HG02759 (cell line): ENCODE measurements at regions not wholly inside any gene's neighbourhood (a gene's known extent, or its start where the extent isn't known, plus 50 kb on each side); places are given as distances from the start of the nearest gene placed in this dataset.

Experiments used
- ATAC-seq: cut with Tn5 transposase; IDR thresholded peaks from one replicate; pipeline ENCODE4 v1.9.1; 2021; ENCODE audit warnings: mild to moderate bottlenecking, moderate library complexity; ENCODE audit not compliant: unreplicated experiment

- no peak for ATAC-seq
Measured at GRCh38 chr9:87275047-87275725, 222.5 kb upstream of the DAPK1 start.

- no peak for ATAC-seq
Measured at GRCh38 chr9:87276327-87276841, 221.3 kb upstream of the DAPK1 start.

- no peak for ATAC-seq
Measured at GRCh38 chr9:87276851-87277261, 220.8 kb upstream of the DAPK1 start.

- ATAC-seq = no peak
Measured at GRCh38 chr9:87277346-87277745, 220.3 kb upstream of the DAPK1 start.

- ATAC-seq = no peak
Measured at GRCh38 chr9:87278971-87279733, 218.5 kb upstream of the DAPK1 start.

GRCh38 chr9:87280421-87280820 lies 217.2 kb upstream of the DAPK1 start:
- no peak for ATAC-seq

- no peak for ATAC-seq
Measured at GRCh38 chr9:87282538-87282937, 215.1 kb upstream of the DAPK1 start.

GRCh38 chr9:87283585-87283984 lies 214.1 kb upstream of the DAPK1 start:
- ATAC-seq = no peak

GRCh38 chr9:87285183-87285850 lies 212.3 kb upstream of the DAPK1 start:
- no peak for ATAC-seq

GRCh38 chr9:87286506-87286905 lies 211.2 kb upstream of the DAPK1 start:
- no peak for ATAC-seq

- no peak for ATAC-seq
Measured at GRCh38 chr9:87290241-87291052, 207.2 kb upstream of the DAPK1 start.

GRCh38 chr9:87292449-87293191 lies 205.0 kb upstream of the DAPK1 start:
- ATAC-seq = no peak

- no peak for ATAC-seq
Measured at GRCh38 chr9:87294126-87294525, 203.5 kb upstream of the DAPK1 start.

- ATAC-seq = no peak
Measured at GRCh38 chr9:87300915-87301314, 196.8 kb upstream of the DAPK1 start.

GRCh38 chr9:87301371-87301770 lies 196.3 kb upstream of the DAPK1 start:
- no peak for ATAC-seq

- no peak for ATAC-seq
Measured at GRCh38 chr9:87305151-87305550, 192.5 kb upstream of the DAPK1 start.

GRCh38 chr9:87306006-87306405 lies 191.7 kb upstream of the DAPK1 start:
- no peak for ATAC-seq

- no peak for ATAC-seq
Measured at GRCh38 chr9:87307848-87308247, 189.8 kb upstream of the DAPK1 start.

- no peak for ATAC-seq
Measured at GRCh38 chr9:87309236-87309635, 188.4 kb upstream of the DAPK1 start.

- no peak for ATAC-seq
Measured at GRCh38 chr9:87310827-87311523, 186.7 kb upstream of the DAPK1 start.
